DOHH2 (cell line): ENCODE measurements at regions not wholly inside any gene's neighbourhood (a gene's known extent, or its start where the extent isn't known, plus 50 kb on each side); places are given as distances from the start of the nearest gene placed in this dataset.

Experiments used
- H3F3A ChIP-seq: fragments of 200-600 bp; sonication (generic), shearing (Covaris generic); 2 replicates; pipeline ENCODE4 v1.6.0; 2016; ENCODE audit warnings: antibody characterized with exemption, mild to moderate bottlenecking; ENCODE audit not compliant: control insufficient read depth, insufficient read depth
- H3K27ac ChIP-seq: fragments of 200-600 bp; sonication (generic); 2 replicates; pipeline ENCODE4 v1.5.1; 2014; ENCODE audit warnings: low read depth, mild to moderate bottlenecking, low read length, moderate library complexity
- H3K27me3 ChIP-seq: fragments of 200-600 bp; sonication (generic); 2 replicates; pipeline ENCODE4 v1.6.1; 2014; ENCODE audit warnings: mild to moderate bottlenecking, low read length, mixed read lengths; ENCODE audit not compliant: control insufficient read depth
- H3K36me3 ChIP-seq: fragments of 200-600 bp; sonication (generic); 2 replicates; pipeline ENCODE4 v1.6.1; 2014; ENCODE audit warnings: mild to moderate bottlenecking, low read length, moderate library complexity, mixed read lengths; ENCODE audit not compliant: control insufficient read depth
- H3K4me1 ChIP-seq: fragments of 200-600 bp; sonication (generic); 2 replicates; pipeline ENCODE4 v1.6.1; 2014; ENCODE audit warnings: mild to moderate bottlenecking, low read length, mixed read lengths; ENCODE audit not compliant: control insufficient read depth
- H3K4me2 ChIP-seq: fragments of 200-600 bp; sonication (generic); 2 replicates; pipeline ENCODE4 v1.6.0; 2014; ENCODE audit warnings: mild to moderate bottlenecking, low read length, moderate library complexity
- H3K4me3 ChIP-seq: fragments of 200-600 bp; sonication (generic); 2 replicates; pipeline ENCODE4 v1.5.1; 2014; ENCODE audit warnings: mild to moderate bottlenecking, low read length, mixed read lengths
- H3K79me2 ChIP-seq: fragments of 200-600 bp; sonication (generic); 2 replicates; pipeline ENCODE4 v1.6.1; 2014; ENCODE audit warnings: mild to moderate bottlenecking, low read length, mixed read lengths; ENCODE audit not compliant: control insufficient read depth
- H3K9me2 ChIP-seq: fragments of 200-600 bp; sonication (generic); replicated peaks from 2 replicates; pipeline ENCODE4 v1.6.1; 2014; ENCODE audit warnings: mild to moderate bottlenecking, low read length, mixed read lengths; ENCODE audit not compliant: control insufficient read depth
- H3K9me3 ChIP-seq: fragments of 200-600 bp; sonication (generic); 2 replicates; pipeline ENCODE4 v1.6.1; 2014; ENCODE audit warnings: antibody characterized with exemption, low read length, mixed read lengths; ENCODE audit not compliant: control insufficient read depth, insufficient read depth
- H4K20me1 ChIP-seq: fragments of 200-600 bp; sonication (generic); 2 replicates; pipeline ENCODE4 v1.6.0; 2014; ENCODE audit warnings: low read depth, mild to moderate bottlenecking, antibody characterized with exemption, low read length, moderate library complexity; ENCODE audit not compliant: control insufficient read depth, insufficient read depth
- EZH2phosphoT487 ChIP-seq: fragments of 200-600 bp; sonication (generic); IDR thresholded peaks from 2 replicates; pipeline ENCODE4 v1.6.1; 2017; ENCODE audit warnings: borderline replicate concordance, mild to moderate bottlenecking, antibody characterized with exemption, low read length, moderate library complexity, mixed read lengths
- TF ChIP-seq, protein P1 (sequence below): fragments of 200-600 bp; sonication (generic); IDR thresholded peaks from one replicate; pipeline ENCODE4 v1.5.1; 2014; ENCODE audit warnings: antibody characterized with exemption, mild to moderate bottlenecking, low read depth, low read length; ENCODE audit not compliant: poor library complexity, severe bottlenecking

GRCh38 chr7:1368184-1368681, 91.0 kb downstream of the MICALL2 start:
- Histone ChIP-seq H3K79me2 (no peaks in the 10 kb centered on the region), H3K9me2 (no peaks in the 10 kb centered on the region), H4K20me1 (no peaks in the 10 kb centered on the region), H3K27ac (no peak overlapping the region), H3K4me3 (no peak overlapping the region), H3K4me2 (no peak overlapping the region), H3F3A (no peaks in the 10 kb centered on the region), H3K27me3 (no peaks in the 10 kb centered on the region), H3K4me1 (no peaks in the 10 kb centered on the region), H3K9me3 (no peaks in the 10 kb centered on the region), H3K36me3 (no peaks in the 10 kb centered on the region)
- TF ChIP-seq, protein P1, sequence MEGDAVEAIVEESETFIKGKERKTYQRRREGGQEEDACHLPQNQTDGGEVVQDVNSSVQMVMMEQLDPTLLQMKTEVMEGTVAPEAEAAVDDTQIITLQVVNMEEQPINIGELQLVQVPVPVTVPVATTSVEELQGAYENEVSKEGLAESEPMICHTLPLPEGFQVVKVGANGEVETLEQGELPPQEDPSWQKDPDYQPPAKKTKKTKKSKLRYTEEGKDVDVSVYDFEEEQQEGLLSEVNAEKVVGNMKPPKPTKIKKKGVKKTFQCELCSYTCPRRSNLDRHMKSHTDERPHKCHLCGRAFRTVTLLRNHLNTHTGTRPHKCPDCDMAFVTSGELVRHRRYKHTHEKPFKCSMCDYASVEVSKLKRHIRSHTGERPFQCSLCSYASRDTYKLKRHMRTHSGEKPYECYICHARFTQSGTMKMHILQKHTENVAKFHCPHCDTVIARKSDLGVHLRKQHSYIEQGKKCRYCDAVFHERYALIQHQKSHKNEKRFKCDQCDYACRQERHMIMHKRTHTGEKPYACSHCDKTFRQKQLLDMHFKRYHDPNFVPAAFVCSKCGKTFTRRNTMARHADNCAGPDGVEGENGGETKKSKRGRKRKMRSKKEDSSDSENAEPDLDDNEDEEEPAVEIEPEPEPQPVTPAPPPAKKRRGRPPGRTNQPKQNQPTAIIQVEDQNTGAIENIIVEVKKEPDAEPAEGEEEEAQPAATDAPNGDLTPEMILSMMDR: no peak
- no peak for TF ChIP-seq EZH2phosphoT487

- H3K79me2 ChIP-seq: no peaks in the 10 kb centered on the region
- H3K4me1 ChIP-seq: no peaks in the 10 kb centered on the region
- H3F3A ChIP-seq: no peaks in the 10 kb centered on the region
- H3K4me3 ChIP-seq: no peak overlapping the region
- no peak overlapping the region for H3K4me2 ChIP-seq
- H4K20me1 ChIP-seq: no peaks in the 10 kb centered on the region
- no peak for TF ChIP-seq EZH2phosphoT487
- TF ChIP-seq, protein P1: peak; percentile 39
- H3K27me3 ChIP-seq: no peaks in the 10 kb centered on the region
- H3K9me3 ChIP-seq: no peaks in the 10 kb centered on the region
- H3K9me2 ChIP-seq: no peaks in the 10 kb centered on the region
- H3K36me3 ChIP-seq: no peaks in the 10 kb centered on the region
- H3K27ac ChIP-seq: no peak overlapping the region
Observed at GRCh38 chr7:1368682-1369571, 90.3 kb downstream of the MICALL2 start.

DNA sequence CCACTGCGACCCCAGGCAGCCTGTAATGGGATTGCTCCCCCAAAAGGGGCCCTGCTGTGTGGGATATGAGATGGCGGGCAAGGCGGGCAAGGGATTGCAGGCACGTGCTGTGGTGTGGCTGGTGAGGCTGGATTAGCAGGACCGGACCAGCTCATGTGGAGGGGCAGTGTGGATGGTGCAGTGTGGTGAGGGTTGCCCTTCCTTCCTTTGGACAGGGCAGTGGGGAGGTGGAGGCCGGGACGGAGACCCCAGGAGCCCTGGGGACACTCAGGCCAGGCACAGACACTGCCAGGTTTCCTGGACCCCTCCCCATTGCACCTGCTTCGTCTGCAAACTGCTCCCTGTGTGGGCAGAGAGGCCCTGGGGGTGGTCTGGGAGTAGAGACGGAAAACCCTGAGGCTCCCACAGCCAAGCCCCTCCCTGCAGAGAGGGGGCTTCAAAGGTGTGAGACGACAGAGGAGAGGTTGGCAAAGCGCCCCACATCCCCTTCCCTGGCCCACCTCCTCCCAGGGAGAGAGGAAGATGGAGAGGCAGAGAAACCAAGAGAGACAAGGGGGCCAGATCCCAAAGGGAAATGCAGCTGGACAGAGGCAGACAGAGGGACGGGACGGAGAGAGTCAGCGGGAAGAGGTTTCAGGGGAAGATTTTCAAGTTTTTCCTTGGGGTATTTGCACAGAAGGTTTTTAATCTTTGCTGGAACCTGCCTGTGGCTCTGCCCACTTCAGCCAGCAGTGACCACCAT, 89.2 kb downstream of the MICALL2 start:
- Histone ChIP-seq H3K27me3 (no peaks in the 10 kb centered on the region), H4K20me1 (no peaks in the 10 kb centered on the region), H3K4me2 (no peak overlapping the region), H3F3A (no peaks in the 10 kb centered on the region), H3K36me3 (no peaks in the 10 kb centered on the region), H3K9me2 (no peaks in the 10 kb centered on the region), H3K27ac (no peak overlapping the region), H3K79me2 (no peaks in the 10 kb centered on the region), H3K4me1 (no peaks in the 10 kb centered on the region), H3K4me3 (no peak overlapping the region), H3K9me3 (no peaks in the 10 kb centered on the region)
- TF ChIP-seq, protein P1: no peak
- no peak for TF ChIP-seq EZH2phosphoT487
